ENCODE measurements at regions not wholly inside any gene's neighbourhood (a gene's known extent, or its start where the extent isn't known, plus 50 kb on each side); places are given as distances from the start of the nearest gene placed in this dataset.

DNA sequence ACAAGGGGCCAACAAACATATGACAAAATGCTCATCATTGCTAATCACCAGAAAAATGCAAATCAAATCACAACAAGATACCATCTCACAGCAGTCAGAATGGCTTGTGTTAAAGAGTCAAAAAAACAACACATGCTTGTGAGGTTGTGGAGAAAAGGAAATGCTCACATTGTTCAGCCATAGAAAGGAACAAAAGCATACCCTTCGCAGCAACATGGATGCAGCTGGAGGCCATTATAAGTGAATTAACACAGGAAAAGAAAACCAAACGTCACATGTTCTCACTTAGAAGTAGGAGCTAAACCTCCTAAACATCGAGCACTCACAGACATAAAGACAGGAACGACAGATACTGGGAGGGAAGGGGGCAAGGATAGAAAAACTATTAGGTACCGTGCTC lies 678.4 kb upstream of the GRM7 start:
- Mint-ChIP-seq H3K27ac (no peak overlapping the region), H3K4me3 (no peak overlapping the region), H3K36me3 (no peaks in the 10 kb centered on the region), H3K9me3 (peaks cover 0 to 6% (median 0%) of the 10 kb centered on the region in 8 donors), H3K27me3 (no peaks in the 10 kb centered on the region), H3K4me1 (no peaks in the 10 kb centered on the region)
- intact Hi-C loops (cut with micrococcal nuclease) = no loop called here
- no peaks in the 10 kb centered on the region for H3K4me1 ChIP-seq (ENCODE audit: insufficient read depth, low read length)
- H3K9me3 ChIP-seq (ENCODE audit: control insufficient read depth in 1 of 2, low read length in 2 of 2) = no peaks in the 10 kb centered on the region
- no peaks in the 10 kb centered on the region for H3K27me3 ChIP-seq (ENCODE audit: insufficient read depth, low read length)
- no peak overlapping the region for H3K4me3 ChIP-seq (ENCODE audit: low read length in 2 of 2)
- no peak overlapping the region for H3K27ac ChIP-seq (ENCODE audit: low read depth, low read length)
- POLR2A ChIA-PET (ENCODE audit: partially characterized antibody) = no interaction called here
- CTCF ChIA-PET (ENCODE audit: partially characterized antibody) = no interaction called here
- no peak for DNase-seq
- no peaks in the 10 kb centered on the region for H3K36me3 ChIP-seq (ENCODE audit: insufficient read depth, low read length)

DNA sequence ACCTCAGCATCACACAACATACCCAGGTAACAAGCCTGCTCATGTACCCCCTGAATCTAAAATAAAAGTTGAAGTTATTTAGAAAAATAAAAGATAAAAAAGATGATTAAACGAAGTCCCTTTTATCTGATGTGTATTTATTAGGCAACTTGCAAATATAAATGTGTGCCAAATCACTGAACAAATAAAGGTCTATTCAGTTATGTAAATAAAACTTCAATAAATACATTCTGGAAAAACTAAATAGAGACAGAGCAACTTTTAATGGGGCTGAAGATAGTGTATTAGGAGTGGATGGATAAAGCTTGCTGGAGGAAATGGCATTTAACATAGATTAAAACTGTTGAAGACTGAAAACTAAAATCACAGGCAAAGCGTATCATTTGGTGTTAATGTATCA lies 678.0 kb upstream of the GRM7 start:
- no peak overlapping the region for H3K4me3 ChIP-seq (ENCODE audit: low read length in 2 of 2)
- Mint-ChIP-seq H3K27ac (no peak overlapping the region), H3K4me3 (no peak overlapping the region), H3K4me1 (no peaks in the 10 kb centered on the region), H3K27me3 (no peaks in the 10 kb centered on the region), H3K9me3 (peaks cover 0 to 10% (median under 1%) of the 10 kb centered on the region in 8 donors), H3K36me3 (no peaks in the 10 kb centered on the region)
- intact Hi-C loops (cut with micrococcal nuclease) = no loop called here
- ChIA-PET POLR2A (ENCODE audit: partially characterized antibody) (no interaction called here), CTCF (ENCODE audit: partially characterized antibody) (no interaction called here)
- H3K36me3 ChIP-seq (ENCODE audit: insufficient read depth, low read length) = no peaks in the 10 kb centered on the region
- DNase-seq = no peak
- no peaks in the 10 kb centered on the region for H3K9me3 ChIP-seq (ENCODE audit: control insufficient read depth in 1 of 2, low read length in 2 of 2)
- no peaks in the 10 kb centered on the region for H3K27me3 ChIP-seq (ENCODE audit: insufficient read depth, low read length)
- H3K27ac ChIP-seq (ENCODE audit: low read depth, low read length) = no peak overlapping the region
- H3K4me1 ChIP-seq (ENCODE audit: insufficient read depth, low read length) = no peaks in the 10 kb centered on the region

DNA sequence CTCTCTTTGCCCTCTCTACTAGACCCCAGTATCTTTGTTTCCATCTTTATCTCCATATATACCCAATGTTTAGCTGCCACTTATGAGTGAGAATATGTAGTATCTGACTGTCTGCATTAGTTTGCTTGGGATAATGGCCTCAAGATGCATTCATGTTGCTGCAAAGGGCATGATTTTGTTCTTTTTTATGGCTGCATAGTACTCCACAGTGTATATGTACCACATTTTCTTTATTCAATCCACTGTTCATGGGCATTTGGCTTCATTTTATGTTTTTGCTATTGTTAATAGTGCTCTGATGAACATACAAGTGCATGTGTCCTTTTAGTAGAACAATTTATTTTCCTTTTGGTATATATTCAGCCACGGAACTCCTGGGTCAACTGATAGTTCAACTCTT lies 671.5 kb upstream of the GRM7 start:
- H3K9me3 Mint-ChIP-seq = peaks cover 0 to 11% (median 8%) of the 10 kb centered on the region in 8 donors
- Histone ChIP-seq H3K27ac (ENCODE audit: low read depth, low read length) (no peak overlapping the region), H3K36me3 (ENCODE audit: insufficient read depth, low read length) (no peaks in the 10 kb centered on the region), H3K4me3 (ENCODE audit: low read length in 2 of 2) (no peak overlapping the region), H3K27me3 (ENCODE audit: insufficient read depth, low read length) (no peaks in the 10 kb centered on the region), H3K4me1 (ENCODE audit: insufficient read depth, low read length) (no peaks in the 10 kb centered on the region), H3K9me3 (ENCODE audit: control insufficient read depth in 1 of 2, low read length in 2 of 2) (no peaks in the 10 kb centered on the region)
- no peaks in the 10 kb centered on the region for H3K36me3 Mint-ChIP-seq
- CTCF ChIA-PET (ENCODE audit: partially characterized antibody) = no interaction called here
- H3K4me1 Mint-ChIP-seq = no peaks in the 10 kb centered on the region
- H3K27me3 Mint-ChIP-seq = no peaks in the 10 kb centered on the region
- intact Hi-C loops (cut with micrococcal nuclease) = no loop called here
- DNase-seq = no peak
- no peak overlapping the region for H3K27ac Mint-ChIP-seq
- no peak overlapping the region for H3K4me3 Mint-ChIP-seq
- POLR2A ChIA-PET (ENCODE audit: partially characterized antibody) = no interaction called here

DNA sequence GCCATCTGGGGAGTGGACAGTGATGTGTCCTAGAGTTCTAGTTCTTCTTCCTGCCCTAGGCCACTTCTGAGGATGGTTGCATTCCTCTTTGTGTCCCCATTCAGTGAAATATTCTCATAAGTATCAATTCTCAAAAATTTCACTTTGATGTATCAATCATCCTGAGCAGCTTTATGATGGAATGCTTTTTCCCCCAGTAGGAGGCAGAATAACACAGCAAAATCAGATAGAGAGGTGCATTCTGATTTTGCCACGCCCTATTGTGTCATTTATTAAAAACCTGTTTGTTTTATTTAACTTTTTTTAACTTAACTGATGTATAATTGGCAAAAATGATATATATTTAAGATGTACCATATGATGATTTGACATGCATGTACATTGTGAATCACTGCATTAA lies 656.0 kb upstream of the GRM7 start:
- H3K27me3 Mint-ChIP-seq = no peaks in the 10 kb centered on the region
- no peak for DNase-seq
- peaks cover 0 to 11% (median 4%) of the 10 kb centered on the region in 8 donors for H3K9me3 Mint-ChIP-seq
- no peak overlapping the region for H3K4me3 Mint-ChIP-seq
- Histone ChIP-seq H3K4me3 (ENCODE audit: low read length in 2 of 2) (no peak overlapping the region), H3K27me3 (ENCODE audit: insufficient read depth, low read length) (no peaks in the 10 kb centered on the region), H3K9me3 (ENCODE audit: control insufficient read depth in 1 of 2, low read length in 2 of 2) (no peaks in the 10 kb centered on the region), H3K27ac (ENCODE audit: low read depth, low read length) (no peak overlapping the region), H3K36me3 (ENCODE audit: insufficient read depth, low read length) (no peaks in the 10 kb centered on the region), H3K4me1 (ENCODE audit: insufficient read depth, low read length) (no peaks in the 10 kb centered on the region)
- intact Hi-C loops (cut with micrococcal nuclease) = no loop called here
- ChIA-PET POLR2A (ENCODE audit: partially characterized antibody) (no interaction called here), CTCF (ENCODE audit: partially characterized antibody) (no interaction called here)
- no peaks in the 10 kb centered on the region for H3K4me1 Mint-ChIP-seq
- no peak overlapping the region for H3K27ac Mint-ChIP-seq
- no peaks in the 10 kb centered on the region for H3K36me3 Mint-ChIP-seq

DNA sequence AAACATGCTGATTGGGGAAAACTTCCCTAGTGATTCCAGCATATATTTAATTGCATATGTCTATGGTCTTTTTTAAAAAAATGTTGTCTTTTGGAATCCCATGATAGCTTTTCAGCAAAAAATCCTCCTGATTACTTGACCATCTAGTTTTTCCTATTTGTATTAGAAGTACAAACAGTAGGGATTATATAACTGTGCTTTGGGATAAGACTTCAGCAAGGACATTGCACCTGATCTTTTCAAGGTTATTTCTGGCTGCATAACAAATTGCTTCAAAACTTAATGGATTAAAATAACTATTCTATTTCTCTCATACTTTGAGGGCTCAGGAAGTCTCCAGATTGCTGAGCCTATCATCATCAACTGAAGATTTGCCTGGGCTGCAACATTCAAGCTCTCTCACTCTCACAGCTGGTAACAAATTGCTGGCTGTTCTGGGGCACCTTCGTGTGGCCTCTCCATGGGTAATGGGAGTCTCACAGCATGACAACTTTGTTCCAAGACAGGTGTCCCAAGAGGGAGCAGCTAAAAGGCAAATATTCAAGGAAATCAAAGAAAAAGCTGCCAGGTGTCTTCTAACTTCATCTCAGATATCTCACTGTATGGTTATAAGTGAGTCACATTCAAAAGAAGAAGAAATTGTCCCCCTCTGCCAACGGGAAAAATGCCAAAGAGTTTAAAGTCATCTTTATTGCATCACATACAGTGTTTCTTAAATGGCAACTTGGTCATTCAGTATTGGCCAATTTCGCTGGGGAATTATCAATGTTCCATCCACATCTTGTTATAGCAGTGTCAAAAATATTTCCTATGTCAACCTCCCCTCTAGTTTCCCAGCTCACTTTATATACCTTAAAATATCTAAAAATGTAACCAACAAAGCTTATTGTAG lies 644.5 kb upstream of the GRM7 start:
- Histone ChIP-seq H3K9me3 (ENCODE audit: control insufficient read depth in 1 of 2, low read length in 2 of 2) (no peaks in the 10 kb centered on the region), H3K4me1 (ENCODE audit: insufficient read depth, low read length) (no peaks in the 10 kb centered on the region), H3K27me3 (ENCODE audit: insufficient read depth, low read length) (no peaks in the 10 kb centered on the region), H3K27ac (ENCODE audit: low read depth, low read length) (no peak overlapping the region), H3K4me3 (ENCODE audit: low read length in 2 of 2) (no peak overlapping the region), H3K36me3 (ENCODE audit: insufficient read depth, low read length) (no peaks in the 10 kb centered on the region)
- Mint-ChIP-seq H3K27ac (no peak overlapping the region), H3K4me1 (no peaks in the 10 kb centered on the region), H3K27me3 (no peaks in the 10 kb centered on the region), H3K9me3 (peaks cover 0 to 8% (median 2%) of the 10 kb centered on the region in 8 donors), H3K4me3 (no peak overlapping the region), H3K36me3 (no peaks in the 10 kb centered on the region)
- ChIA-PET POLR2A (ENCODE audit: partially characterized antibody) (no interaction called here), CTCF (ENCODE audit: partially characterized antibody) (no interaction called here)
- intact Hi-C loops (cut with micrococcal nuclease) = no loop called here
- no peak for DNase-seq

DNA sequence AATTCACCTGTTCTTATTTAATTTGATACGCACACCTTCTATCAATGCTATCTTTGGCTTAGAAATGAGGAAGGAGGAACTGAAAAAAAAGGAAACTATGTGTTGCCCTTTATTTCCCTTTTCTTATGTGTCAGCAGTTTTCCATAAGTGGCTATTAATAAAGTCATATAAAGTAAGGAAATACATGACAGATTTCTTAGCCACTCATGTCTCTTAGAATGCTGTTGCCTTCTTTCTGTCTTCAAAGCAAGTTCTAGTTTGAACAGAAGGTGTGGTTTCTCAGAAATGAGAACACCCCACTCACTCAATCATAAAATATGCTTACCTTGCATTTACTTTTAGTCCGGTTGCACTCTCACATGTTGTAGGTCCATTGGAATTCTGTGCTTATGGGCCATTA lies 640.5 kb upstream of the GRM7 start:
- no peak for DNase-seq
- H3K36me3 ChIP-seq (ENCODE audit: insufficient read depth, low read length) = no peaks in the 10 kb centered on the region
- Mint-ChIP-seq H3K27me3 (no peaks in the 10 kb centered on the region), H3K4me3 (no peak overlapping the region), H3K36me3 (no peaks in the 10 kb centered on the region), H3K27ac (no peak overlapping the region), H3K9me3 (peaks cover 0 to 8% (median 1%) of the 10 kb centered on the region in 8 donors), H3K4me1 (no peaks in the 10 kb centered on the region)
- no peaks in the 10 kb centered on the region for H3K4me1 ChIP-seq (ENCODE audit: insufficient read depth, low read length)
- ChIA-PET POLR2A (ENCODE audit: partially characterized antibody) (no interaction called here), CTCF (ENCODE audit: partially characterized antibody) (no interaction called here)
- H3K27me3 ChIP-seq (ENCODE audit: insufficient read depth, low read length) = no peaks in the 10 kb centered on the region
- intact Hi-C loops (cut with micrococcal nuclease) = no loop called here
- no peak overlapping the region for H3K4me3 ChIP-seq (ENCODE audit: low read length in 2 of 2)
- no peak overlapping the region for H3K27ac ChIP-seq (ENCODE audit: low read depth, low read length)
- no peaks in the 10 kb centered on the region for H3K9me3 ChIP-seq (ENCODE audit: control insufficient read depth in 1 of 2, low read length in 2 of 2)

DNA sequence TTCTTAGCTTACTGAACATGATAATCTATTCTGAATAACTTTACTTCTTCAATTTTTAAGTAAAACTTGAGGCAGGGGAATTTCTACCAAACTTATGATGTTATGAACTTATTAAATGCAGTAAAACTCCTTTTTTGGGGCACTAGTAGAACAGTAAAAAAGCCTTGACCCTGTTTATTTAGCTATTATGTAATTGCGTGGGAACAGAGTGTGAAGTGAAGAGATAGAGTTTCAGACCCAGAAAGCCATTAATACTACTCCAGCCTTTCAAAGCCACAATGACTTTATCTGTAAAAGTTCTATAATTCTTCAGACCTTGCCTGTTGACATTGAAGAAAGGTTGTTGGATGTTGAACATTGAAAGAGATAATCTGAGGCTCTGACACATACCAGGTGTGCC lies 638.8 kb upstream of the GRM7 start:
- Mint-ChIP-seq H3K27ac (no peak overlapping the region), H3K4me1 (no peaks in the 10 kb centered on the region), H3K36me3 (no peaks in the 10 kb centered on the region), H3K9me3 (peaks cover 0 to 8% (median 3%) of the 10 kb centered on the region in 8 donors), H3K4me3 (no peak overlapping the region), H3K27me3 (no peaks in the 10 kb centered on the region)
- intact Hi-C loops (cut with micrococcal nuclease) = no loop called here
- Histone ChIP-seq H3K4me3 (ENCODE audit: low read length in 2 of 2) (no peak overlapping the region), H3K27me3 (ENCODE audit: insufficient read depth, low read length) (no peaks in the 10 kb centered on the region), H3K27ac (ENCODE audit: low read depth, low read length) (no peak overlapping the region), H3K36me3 (ENCODE audit: insufficient read depth, low read length) (no peaks in the 10 kb centered on the region), H3K4me1 (ENCODE audit: insufficient read depth, low read length) (no peaks in the 10 kb centered on the region), H3K9me3 (ENCODE audit: control insufficient read depth in 1 of 2, low read length in 2 of 2) (no peaks in the 10 kb centered on the region)
- CTCF ChIA-PET (ENCODE audit: partially characterized antibody) = no interaction called here
- DNase-seq = no peak
- POLR2A ChIA-PET (ENCODE audit: partially characterized antibody) = no interaction called here

All from CD4-positive, alpha-beta memory T cell (primary cell).